ENCODE measurements at regions not wholly inside any gene's neighbourhood (a gene's known extent, or its start where the extent isn't known, plus 50 kb on each side); places are given as distances from the start of the nearest gene placed in this dataset.

DNA sequence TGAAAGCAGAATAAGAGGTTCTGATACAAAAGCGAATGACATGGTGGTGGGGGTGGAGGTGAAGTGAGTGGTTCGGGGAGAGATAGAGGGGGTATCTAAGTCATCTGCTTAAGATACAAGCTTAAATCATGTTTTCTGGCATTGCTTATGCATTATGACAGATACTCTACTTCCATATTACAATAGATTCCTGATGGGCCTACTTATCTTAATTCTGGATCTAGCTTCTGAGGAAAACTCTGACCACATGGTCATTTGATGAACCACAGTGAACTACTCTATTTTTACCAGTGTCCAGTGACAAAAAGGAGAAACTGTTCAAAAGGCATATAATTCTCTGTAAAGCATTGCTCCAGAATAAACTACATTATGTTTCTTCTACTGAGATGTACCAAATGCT, 673.7 kb upstream of the CCDC54 start:
- no peak for DNase-seq (ENCODE audit: low spot score)

DNA sequence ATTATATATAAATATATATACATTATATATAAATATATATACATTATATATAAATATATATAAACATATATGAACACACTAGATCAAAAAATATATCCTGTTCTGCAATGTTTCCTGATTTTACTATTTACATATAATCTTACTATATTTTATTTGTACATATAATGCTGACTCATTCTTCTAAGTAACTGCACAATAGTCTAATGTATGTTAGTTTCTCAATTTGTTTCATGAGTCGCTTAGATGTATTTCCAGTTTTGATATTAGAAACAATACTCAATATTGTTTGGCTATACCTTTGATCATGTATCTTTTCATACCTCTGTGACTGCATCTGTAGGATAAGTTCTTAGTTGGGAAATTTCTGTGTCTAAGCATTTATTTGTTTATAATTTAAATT, 669.9 kb upstream of the CCDC54 start:
- no peak for DNase-seq (ENCODE audit: low spot score)

DNA sequence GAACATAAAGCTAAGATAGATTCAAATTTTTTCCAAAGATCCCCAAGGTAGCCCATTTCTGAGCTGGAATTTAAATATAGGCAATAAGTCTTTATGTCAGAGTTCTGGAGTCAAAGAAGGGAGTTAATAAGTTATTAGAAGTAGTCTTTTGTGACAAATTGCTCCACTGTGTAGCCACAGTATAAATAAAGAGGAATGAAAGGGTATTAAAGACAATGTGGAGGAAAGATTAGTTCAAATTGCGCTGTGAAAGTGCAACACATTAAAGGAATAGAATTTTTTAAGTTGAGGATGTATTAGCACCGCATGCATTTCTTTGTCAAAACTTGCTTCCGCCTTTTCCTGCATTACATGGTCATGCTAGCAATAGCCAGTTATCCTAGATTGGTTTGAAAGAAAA, 666.6 kb upstream of the CCDC54 start:
- DNase-seq (ENCODE audit: low spot score), result no peak

DNA sequence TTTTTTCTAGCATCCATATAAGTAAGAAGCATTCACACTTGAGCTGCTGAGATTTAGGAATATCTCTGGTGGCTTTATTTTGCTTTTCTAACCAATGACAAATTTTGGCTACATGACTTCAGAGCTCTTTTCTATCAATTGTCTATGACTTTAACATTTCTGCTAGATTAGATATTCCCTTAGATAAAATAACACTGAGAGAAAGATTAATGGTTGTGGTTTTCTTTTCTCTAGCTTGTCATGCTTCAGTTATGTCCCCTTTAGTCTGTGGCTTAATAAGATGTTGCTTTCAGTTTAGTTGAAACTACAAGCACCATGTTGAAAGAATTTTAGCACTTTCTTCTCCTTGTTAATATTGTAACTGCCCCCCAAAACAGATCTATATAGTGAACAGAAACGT, 665.6 kb upstream of the CCDC54 start:
- no peak for DNase-seq (ENCODE audit: low spot score)

DNA sequence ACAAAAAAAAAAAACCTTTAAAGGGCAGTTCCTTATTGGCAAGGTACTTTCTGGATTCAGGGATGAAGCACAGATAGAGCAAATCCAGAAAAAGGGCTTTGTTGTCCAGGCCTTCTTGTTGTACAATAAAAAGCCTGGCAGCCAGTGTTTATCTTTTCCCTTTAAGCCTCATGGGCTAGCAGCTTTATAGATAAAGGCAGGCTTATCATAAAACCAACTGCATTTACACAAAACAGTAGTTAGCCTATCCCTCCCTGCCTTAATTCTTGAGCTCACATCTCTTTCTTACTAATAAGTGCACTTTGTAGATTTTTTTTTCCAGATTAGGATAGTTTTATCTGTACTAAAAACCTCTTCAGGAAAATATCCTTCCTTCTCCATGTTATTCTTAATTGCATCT, 662.8 kb upstream of the CCDC54 start:
- DNase-seq (ENCODE audit: low spot score), result no peak

DNA sequence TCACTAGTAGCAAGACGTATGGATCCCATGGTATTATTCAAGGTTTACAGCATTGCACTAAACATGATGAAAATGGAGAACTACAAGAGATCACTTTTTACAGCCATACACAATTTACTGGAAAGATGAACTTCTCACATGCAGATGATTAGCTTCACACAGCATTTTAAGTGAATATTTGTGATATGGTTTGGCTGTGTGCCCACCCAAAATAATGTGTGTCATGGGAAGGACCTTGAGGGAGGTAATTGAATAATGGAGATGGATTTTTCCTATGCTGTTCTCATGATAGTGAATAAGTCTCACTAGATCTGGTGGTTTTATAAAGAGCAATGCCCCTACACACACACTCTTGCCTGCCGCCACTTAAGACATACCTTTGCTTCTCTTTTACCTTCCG, 662.0 kb upstream of the CCDC54 start:
- DNase-seq (ENCODE audit: low spot score), result no peak

DNA sequence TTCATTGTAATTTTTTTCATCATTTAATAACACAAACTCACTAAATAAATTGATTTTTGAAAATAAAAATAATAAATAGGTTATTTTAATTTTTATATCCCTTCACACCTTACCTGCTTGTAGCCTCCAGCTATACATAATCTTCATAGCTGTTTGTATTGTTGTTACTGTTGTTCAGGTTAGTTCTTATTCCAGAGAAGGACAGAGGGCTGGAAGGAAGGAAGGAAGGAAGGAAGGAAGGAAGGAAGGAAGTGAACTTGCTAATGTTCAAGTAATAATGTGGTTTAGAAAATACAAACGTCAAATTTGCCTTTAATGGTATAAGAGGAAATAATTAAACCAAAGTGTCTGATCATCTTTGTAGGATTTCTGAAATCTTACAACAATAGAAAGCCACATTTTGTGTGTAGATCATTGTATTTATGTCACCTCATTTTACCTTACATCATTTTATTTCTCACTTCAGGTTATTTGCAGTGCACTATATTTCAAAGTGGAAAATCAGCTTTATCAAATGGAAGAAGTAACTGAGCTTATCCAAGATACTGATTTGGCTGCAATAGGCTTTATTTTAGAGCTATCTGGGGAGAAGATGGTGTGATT, 660.0 kb upstream of the CCDC54 start:
- DNase-seq (ENCODE audit: low spot score), result no peak

DNA sequence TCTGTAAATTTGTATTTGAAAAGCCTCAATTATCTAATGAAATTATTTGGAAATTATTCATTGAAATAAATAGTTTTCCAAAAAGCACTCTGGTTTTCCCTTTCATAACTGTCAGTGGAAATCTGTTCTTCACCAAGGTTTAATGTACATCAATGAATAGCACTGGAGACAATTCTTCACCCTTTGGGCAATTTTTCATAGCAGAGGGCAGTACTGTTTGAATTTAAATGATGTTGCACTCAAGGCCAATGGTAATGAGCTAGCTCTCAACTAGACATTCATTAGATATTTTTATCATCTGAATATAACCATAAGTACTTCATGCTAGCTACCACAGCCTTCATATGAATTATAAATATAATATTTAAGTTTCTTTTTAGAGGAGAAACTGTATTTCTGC, 658.2 kb upstream of the CCDC54 start:
- DNase-seq (ENCODE audit: low spot score), result no peak

DNA sequence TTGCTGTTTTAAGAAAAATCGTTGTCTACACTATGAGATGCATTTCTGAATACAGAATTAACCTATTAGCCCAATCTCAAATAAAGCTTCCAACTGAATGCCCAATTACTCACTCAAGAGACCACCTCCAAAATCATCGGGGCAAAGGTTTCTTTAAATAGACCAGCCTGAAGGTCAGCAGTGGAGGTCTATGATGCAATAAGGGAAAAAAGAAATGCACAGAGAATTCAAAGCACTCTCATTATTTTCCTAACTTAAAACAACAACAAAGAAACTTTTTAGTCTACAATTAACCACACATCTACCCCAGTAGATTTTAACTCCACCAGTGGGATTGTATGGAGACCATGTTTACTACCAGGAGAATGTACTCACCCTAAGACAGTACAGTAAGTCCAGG, 657.7 kb upstream of the CCDC54 start:
- DNase-seq (ENCODE audit: low spot score), result no peak

DNA sequence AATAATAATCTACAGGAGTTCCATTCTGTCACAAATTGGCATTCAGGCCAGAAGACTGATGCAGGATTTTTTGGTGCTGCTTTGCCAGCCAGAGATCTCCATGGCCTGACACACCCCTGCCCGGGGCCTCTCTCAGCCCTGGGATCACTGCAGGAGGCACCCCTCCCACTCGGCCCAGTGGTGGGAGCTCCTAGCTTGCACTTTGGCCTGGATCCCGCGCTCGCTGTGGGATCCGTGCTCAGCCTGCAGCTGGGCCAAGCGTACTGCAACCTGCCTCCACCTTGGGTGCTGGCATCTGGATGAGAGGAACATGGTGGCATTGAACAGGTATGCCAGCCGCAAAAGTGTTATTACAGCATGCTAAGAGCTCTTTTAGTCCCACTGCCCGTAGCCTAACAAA, 656.7 kb upstream of the CCDC54 start:
- no peak for DNase-seq (ENCODE audit: low spot score)

DNA sequence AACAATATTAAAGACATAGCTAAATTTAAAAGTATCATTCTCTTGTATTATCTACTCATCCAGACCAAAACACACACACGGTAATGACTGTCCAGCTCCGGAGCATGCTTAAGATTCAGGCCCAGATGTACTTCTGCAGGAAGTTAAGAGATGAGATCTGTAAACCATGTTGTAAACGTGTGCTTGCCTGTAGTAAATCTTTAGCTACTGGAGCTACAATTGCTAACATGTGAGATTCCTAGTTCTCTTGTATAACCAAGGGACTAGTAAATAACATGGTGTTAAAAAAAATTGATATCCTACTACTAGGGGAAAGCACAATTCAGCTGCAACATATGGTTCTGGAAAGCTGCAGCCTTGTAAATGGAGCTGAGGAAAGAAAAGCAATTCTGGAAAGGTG, 651.7 kb upstream of the CCDC54 start:
- no peak for DNase-seq (ENCODE audit: low spot score)

DNA sequence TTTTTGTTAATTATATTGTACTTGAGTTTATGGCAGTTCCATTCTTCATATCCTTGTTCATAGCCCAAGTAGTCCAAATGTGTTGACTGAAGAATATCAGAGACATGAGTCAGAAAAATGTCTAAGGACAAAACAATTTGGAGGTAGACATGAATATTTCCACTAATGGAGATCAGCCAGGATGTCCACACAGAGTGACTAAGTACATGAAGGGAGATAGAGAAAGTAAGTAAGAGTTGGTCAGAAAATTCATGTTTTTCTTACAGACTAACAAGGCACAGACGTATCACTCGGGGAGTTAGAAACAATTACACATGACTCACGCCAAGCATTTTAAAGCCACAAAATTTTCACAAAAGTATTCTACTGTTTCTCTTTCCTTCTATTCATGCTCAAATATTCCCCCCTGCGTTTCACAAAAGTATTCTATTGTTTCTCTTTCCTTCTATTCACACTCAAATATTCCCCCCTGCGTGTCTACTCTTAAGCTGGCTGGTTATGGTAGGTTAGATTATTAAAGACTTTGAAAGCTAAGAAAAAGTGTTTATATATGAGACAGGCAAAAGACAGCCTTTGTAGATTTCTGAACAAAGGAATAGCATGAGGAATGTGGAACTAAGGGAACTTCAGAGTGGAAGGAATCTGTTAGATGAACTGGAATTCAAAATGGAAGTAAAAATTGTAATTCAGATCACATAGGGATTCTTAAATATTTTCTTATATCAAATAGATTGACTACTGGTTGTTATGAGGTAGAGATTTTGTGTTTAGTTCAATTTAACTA, 648.7 kb upstream of the CCDC54 start:
- no peak for DNase-seq (ENCODE audit: low spot score)

DNA sequence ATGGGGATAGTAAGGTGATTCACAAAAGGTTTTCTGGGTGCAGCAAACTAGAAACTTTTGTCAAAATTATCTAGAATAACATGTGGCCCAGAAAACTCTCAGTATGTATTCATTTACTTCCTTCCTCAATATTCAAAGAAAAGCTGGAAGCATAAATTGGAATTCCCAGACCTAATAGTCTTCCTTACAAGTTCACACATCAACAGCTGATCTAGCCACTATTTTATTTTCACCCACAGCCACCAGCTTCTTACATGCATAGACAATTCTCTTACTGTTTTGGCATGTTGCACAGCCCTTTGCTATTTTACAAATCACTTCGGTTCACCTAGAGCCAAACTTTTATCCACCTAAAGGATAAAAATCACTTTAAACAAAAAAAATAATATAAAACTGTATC, 647.8 kb upstream of the CCDC54 start:
- DNase-seq (ENCODE audit: low spot score), result no peak

DNA sequence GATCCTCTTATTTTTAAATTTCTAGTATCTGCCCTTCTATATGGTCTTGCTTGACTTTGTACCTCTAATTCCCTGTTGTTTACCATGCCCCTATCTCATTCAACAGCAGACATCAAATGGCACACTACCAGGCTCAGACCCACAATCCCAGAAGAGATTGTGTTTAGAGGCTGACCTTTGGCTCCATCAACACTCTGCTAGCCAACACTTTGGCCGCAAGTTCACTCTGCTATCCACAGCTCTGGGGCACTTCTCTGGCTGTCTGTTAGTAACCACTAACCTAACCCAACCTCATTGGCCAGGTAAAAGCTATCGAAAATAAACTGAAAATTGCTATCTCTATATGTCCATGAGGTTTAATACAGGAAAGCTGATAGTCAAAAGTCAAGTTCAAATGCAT, 646.0 kb upstream of the CCDC54 start:
- no peak for DNase-seq (ENCODE audit: low spot score)

DNA sequence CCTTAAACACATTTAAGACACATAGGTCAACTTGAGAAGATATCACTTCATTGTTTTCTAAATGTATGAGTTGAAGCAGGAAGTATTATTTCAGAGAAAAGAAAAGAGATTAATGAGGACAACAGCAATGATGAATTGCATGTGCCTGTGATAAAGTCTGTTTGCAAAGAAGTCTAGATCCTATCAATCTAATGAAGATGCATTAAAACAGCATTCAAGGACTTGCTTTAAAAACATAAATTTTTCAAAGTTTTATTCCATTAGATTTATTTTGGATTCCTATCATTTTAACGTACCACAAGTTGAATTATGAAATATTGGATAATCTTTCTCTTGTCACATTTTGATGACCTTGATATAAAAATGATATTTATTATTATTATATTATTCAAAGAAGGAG, 642.5 kb upstream of the CCDC54 start:
- no peak for DNase-seq (ENCODE audit: low spot score)

DNA sequence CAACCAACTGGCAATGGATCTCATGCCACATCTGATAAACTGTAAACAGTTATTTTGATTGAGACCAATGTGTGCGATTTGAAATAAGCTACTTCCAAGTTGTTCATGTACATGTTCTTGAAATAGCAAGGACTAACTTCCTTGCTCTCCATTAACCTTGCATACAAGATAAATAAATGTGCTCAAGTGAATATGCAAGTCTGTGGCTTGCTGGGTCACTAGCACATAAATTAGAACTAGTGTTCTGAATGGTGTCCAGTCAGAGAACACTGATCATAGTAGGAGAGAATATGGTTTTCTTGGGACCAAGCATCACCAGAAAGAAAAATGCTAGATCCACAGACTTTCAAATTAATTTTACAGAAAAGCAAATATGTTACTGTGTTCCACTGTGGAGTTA, 640.0 kb upstream of the CCDC54 start:
- DNase-seq (ENCODE audit: low spot score), result no peak

DNA sequence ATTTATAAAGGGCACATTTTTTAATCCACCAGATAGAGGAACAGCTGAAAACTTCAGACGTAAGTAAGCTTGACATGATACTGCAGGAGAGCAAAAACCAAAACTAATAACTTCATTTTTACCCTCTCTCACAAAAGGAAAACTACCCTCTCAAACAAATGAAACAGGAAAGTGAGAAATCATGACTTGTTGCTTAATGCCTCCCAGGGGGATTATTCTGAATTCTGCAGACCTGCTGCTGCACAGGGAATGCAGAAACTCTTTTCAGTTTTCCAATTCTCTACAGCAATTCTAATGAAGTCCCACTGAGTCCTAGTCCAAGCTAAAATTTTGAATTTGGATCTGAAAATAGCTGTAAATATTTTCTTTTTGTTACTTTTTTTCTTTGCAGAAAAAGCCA, 637.1 kb upstream of the CCDC54 start:
- DNase-seq (ENCODE audit: low spot score), result no peak

DNA sequence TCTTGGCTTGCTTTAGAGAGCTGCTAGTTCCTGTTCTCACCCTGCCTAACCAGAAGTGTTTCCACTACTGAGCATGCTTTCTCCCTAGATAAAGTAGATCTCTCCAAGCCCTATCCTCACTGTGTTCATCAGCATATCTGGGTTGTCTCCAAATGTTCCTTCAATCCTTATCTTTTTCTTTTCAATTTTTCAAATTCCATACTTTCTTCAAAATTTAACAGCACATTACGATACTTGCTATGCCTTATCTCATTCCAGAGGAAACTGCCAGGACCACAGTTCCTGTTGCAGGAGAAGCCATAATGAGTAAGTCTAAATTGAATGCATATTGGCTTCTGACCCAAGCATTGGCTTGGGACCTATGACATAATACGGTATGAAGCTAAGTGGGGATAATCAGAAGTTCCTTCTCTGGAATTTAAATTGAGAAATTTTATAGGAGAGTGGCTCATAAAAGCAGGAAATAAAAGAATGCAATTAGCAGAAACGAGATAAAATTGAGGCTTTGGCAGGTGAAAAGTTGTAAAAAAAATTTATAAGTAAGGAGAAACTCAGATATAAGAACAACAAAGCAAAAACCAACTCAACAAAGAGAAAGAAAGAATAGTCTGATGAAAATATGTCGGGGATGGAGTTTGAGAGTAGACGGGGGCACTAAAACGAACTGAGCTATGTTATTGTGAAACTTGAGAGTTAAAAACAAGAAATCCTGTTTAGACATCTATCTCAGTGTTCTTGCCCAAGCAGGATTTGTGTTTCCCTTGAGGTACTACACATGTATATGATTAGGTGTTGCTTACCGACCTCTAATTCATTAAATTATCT, 631.7 kb upstream of the CCDC54 start:
- DNase-seq (ENCODE audit: low spot score), result no peak

DNA sequence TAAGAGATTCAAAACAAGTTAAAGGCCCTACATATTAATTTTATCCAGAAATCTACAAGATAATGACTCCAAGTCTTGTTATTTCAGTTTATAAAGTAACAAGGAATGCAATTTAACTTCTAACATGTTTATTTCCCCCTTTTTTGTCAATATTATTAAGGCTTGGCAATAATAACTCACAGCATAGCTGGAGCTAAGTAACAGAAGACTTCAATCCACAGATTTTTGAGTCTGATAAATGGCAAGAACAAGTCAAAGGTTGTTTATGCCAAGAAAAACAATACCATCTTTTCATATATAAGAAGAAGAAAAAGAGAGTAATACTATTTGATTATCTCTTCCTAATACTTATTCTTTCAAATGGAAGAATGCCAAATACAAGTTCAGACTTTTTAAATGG, 631.0 kb upstream of the CCDC54 start:
- no peak for DNase-seq (ENCODE audit: low spot score)

DNA sequence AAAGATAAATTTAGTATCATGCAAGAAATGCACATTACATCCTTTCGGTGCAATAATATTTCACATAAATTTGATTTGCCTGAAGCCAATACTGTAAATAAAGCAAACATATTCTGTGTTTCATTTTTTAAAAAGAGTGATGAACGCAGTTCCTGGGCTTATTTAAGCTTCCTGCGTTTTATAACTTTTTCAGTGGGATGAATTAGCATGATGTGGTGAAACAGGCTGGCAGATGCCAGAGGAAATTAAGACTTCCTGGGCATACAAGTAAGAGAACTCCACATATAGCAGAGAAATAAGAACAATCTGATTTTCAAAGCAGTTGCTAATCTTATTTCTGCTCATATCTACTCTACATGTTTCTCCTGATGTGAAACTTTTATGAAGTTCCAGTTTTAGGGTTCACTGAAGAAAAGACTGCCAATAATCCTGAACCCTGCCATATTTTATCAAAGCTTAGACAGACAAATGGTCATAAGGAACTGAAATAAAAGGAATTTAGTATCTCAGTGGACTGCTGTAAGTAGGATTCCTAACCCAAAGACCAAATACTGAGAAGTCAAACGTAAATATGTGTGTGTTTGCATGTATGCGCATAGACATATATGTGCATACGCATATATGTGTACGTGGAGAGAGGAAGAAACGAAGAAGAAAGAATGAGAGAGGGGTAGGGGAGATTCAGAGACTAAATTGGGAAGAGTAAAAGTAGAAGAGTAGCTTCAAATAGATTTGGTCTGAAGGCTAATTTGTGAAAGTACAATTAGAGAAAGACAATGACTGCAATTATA, 628.6 kb upstream of the CCDC54 start:
- DNase-seq (ENCODE audit: low spot score), result no peak

DNA sequence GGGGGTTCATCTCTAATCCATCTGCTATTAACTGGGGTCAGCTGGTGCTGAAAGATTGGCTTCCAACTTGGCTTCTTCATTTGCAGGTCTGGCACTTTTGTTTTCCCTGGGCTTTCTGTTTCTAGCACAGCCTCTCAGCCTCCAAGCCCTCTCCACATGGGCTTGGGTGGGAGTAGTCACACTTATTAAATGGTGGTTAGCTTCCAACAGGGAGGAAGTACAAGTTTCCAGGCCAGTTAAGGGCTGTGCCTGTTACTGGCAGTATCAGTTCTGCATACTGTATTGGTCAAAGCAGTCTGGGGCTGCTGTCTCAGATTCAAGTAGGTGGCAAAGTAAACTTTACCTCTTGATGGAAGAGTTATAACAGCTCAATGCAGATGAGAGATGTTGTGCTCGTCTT, 627.1 kb upstream of the CCDC54 start:
- DNase-seq (ENCODE audit: low spot score), result no peak

DNA sequence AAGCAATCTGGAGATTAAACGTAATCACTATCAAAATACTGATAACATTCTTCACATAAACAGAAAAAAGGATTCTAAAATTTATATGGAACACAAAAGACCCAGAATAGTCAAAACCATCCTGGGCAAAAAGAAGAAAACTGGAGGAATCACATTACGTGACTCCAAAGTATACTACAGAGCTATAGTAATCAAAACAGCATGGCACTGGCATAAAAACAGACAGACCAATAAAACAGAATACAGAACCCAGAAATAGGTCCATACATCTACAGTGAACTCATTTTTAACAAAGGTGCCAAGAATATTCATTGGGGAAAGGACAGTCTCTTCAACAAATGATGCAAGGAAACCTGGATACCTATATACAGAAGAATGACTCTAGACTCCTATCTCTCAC, 621.9 kb upstream of the CCDC54 start:
- no peak for DNase-seq (ENCODE audit: low spot score)

DNA sequence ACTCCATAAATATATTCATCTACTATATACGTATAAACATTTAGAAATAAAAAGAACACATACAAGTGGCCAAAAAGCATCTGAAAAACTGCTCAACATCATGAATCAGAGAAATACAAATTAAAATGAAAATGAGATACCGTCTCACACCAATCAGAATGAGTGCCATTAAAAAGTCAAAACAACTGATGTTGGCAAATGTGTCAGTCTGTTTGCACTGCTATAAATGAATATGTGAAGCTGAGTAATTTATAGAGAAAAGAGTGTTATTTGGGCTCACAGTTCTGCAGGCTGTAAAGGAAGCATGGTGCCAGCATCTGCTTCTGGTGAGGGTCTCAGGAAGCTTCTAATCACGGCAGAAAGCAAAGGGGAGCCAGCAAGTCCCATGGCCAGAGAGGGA, 620.3 kb upstream of the CCDC54 start:
- DNase-seq (ENCODE audit: low spot score), result no peak
